GM23338 (cell line): ENCODE measurements at regions not wholly inside any gene's neighbourhood (a gene's known extent, or its start where the extent isn't known, plus 50 kb on each side); places are given as distances from the start of the nearest gene placed in this dataset.

Experiments
- EZH2 ChIP-seq: fragments of 200-600 bp; sonication (generic); IDR thresholded peaks from one replicate; pipeline ENCODE4 v1.8.0; 2017; ENCODE audit warnings: antibody characterized with exemption, mild to moderate bottlenecking, low read depth; ENCODE audit not compliant: unreplicated experiment
- EZH2phosphoT487 ChIP-seq: fragments of 200-600 bp; sonication (generic); IDR thresholded peaks from one replicate; pipeline ENCODE4 v1.8.1; 2018; ENCODE audit warnings: antibody characterized with exemption; ENCODE audit not compliant: unreplicated experiment
- NANOG ChIP-seq: IDR thresholded peaks from 2 replicates; pipeline ENCODE4 v1.6.1; 2016; ENCODE audit warnings: antibody characterized with exemption, borderline replicate concordance
- POLR2AphosphoS5 ChIP-seq: IDR thresholded peaks from 2 replicates; pipeline ENCODE4 v1.6.1; 2016; ENCODE audit warnings: antibody characterized with exemption, low read depth
- REST ChIP-seq: IDR thresholded peaks from one replicate; pipeline ENCODE4 v1.6.1; 2018; ENCODE audit warnings: antibody characterized with exemption; ENCODE audit not compliant: unreplicated experiment
- ZNF114 ChIP-seq: fragments of 250-450 bp; sonication (Bioruptor Pico); IDR thresholded peaks from 2 replicates; pipeline ENCODE4 v1.5.0; 2020; ENCODE audit warnings: mild to moderate bottlenecking, moderate library complexity
- TF ChIP-seq, protein P1 (sequence below), 2 experiments: fragments of 200-600 bp in 1 of 2; sonication (generic) in 1 of 2; conservative IDR thresholded peaks; 2 replicates each; pipeline versions ENCODE4 v1.5.1 to v1.6.1; 2016 to 2017; ENCODE audit warnings: antibody characterized with exemption in 2 of 2, low read depth in 2 of 2, mild to moderate bottlenecking in 2 of 2, moderate library complexity in 1 of 2

GRCh38 chr2:5150871-5151270 lies 541.3 kb upstream of the SOX11 start:
- TF ChIP-seq EZH2: no peak
- TF ChIP-seq, protein P1, sequence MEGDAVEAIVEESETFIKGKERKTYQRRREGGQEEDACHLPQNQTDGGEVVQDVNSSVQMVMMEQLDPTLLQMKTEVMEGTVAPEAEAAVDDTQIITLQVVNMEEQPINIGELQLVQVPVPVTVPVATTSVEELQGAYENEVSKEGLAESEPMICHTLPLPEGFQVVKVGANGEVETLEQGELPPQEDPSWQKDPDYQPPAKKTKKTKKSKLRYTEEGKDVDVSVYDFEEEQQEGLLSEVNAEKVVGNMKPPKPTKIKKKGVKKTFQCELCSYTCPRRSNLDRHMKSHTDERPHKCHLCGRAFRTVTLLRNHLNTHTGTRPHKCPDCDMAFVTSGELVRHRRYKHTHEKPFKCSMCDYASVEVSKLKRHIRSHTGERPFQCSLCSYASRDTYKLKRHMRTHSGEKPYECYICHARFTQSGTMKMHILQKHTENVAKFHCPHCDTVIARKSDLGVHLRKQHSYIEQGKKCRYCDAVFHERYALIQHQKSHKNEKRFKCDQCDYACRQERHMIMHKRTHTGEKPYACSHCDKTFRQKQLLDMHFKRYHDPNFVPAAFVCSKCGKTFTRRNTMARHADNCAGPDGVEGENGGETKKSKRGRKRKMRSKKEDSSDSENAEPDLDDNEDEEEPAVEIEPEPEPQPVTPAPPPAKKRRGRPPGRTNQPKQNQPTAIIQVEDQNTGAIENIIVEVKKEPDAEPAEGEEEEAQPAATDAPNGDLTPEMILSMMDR (conservative IDR thresholded peaks at IDR 0.05; ENCODE audit: low read depth in 2 of 2): no peak
- TF ChIP-seq POLR2AphosphoS5: no peak
- TF ChIP-seq REST: no peak
- TF ChIP-seq NANOG: no peak
- TF ChIP-seq ZNF114 (CRISPR knock-in tag): no peak
- TF ChIP-seq EZH2phosphoT487: no peak
